ENCODE measurements at regions not wholly inside any gene's neighbourhood (a gene's known extent, or its start where the extent isn't known, plus 50 kb on each side); places are given as distances from the start of the nearest gene placed in this dataset.
"Not testable (repeated sequence)": the region's sequence is repeated elsewhere in the genome, so short reads cannot be mapped to it uniquely, and the experiment has no call there.

DNA sequence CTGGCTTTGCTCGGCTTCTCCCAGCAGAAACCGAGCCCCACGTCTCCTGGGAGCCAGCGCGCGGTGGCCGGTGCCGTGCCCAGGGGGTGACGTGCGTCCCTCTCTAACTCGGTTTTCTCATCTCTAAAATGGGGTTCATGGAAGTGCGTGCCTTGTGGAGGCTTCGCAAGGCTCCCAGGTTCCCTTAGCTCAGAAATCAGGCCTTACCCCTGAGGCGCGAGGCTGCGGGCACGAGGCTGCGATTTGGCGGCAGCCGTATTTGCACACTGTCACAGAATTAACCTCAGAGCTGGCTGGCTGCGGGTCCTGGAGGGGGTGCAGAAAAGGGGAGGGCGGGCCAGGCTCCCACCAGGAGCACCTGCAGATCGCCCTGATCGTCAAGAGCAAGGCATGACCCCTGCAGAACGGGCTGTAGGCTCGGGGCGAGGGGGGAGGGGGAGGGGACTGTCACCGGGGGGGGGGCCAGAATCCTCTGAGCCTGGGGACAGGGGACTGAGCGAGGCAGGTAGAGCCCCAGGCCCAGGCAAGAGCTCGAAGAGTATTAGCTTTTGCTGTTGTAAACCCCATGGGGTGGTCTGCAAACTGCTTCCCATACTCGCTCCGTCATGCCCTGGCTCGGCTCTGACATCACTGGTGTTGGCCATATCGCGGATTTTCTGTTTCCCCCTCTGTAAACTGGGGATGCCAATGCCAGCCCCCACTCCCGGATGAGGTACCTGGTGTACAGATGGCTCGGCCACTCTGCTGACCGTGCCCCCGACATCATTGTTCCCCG, 62.2 kb downstream of the CCNE1 start:
- DNase-seq = no peak

DNA sequence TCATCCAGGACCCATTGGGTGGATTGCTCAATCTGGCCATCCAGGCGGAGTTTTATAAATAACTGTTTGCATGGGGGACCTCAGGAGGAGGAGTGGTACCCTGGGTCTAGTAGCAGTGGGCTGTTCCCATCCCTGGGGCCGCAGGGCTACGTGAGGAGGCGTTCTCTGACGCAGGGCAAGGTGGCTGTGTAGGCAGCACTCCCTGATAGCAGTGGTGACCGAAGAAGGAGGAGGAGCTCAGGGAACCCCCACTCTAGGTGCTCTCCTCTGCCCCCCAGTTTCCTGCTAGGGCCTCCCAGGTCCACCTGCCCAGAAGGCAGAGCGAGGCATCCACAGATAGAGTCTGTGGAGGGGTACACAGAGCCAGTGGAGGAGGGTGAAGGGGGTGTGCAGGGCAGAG, 64.1 kb downstream of the CCNE1 start:
- DNase-seq = no peak

DNA sequence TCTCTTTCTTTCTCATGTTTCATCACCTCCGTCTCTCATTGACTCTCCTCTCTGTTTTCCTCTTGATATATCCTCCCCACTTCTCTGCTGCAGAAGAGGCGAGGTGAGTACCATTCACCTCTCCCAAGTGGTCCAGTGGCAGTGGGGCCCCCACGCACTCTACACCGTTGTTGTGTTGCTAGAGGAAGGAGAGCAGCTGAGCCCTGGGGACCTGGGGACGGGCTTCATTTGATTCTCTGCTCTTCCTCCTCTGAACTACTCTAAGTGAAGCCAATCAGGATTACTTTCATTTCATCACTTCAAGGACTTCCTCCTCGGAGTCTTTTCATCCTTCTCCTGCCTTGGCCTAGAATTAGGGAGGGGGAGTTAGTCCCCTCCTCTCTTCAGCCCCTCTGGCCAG, 64.6 kb downstream of the CCNE1 start:
- DNase-seq = no peak

DNA sequence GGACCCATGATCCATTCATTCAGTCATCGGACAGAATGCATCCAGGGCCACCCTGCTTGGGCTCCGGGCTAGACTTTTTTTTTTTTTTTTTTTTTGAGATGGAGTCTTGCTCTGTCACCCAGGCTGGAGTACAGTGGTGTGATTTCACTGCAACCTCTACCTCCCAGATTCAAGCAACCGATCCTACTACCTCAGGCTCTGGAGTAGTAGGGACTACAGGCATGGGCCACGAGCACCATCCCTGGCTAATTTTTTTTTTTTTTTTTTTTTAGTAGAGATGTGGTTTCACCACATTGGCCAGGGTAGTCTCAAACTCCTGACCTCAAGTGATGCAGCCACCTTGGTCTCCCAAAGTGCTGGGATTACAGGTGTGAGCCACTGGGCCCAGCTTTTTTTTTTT, 65.1 kb downstream of the CCNE1 start:
- DNase-seq = not testable (repeated sequence)

DNA sequence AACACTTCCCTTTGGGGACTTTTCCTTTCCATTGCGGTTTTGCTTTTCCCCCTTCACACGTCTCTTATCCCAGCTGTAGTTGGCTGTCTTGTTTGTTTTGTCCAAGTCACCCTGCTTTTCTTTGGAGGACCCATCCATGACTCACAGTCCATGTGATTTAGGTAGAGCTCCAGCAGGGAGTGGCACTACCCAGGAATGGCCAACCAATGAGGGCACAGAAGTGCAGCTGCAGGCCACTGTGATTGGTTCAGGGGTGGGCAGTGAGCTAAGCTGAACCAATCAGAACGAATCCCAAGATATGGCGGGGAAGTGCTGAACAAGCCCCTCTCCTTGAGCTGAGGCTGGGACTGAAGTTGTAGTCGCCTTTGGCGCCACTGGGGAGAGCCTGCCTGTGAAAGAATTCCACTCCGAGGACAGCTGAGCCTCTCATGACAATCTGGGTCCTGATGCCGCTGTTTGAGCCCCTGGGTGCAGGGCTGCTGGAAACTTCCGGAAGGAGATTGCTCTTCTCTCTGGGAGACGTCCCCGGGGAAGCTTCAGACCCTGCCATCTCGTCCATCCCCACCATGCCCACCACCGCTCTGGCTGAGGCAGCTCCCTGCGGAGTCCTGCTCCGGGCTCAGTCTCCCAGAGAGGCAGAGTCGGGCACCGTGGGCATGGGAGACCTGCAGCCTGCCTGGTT, 62.9 kb upstream of the URI1 start:
- peak in 2 of 14 donors; percentile 15 to 21 for DNase-seq

DNA sequence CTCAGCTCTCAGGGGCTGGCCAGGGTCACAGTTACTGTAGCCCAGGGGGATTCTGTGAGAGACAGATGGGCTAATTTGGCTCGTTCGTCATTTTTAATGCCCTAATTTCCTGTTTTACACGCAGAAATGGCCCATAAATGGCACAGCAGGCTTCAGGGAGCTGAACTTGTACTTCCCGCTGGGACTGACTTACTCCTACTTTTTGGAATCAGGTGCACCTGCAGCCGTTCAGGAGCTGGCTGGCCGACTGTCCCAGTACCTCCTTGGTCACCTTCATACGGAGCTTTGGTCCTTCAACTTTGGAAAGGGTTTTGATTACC, 62.4 kb upstream of the URI1 start:
- no peak for DNase-seq

DNA sequence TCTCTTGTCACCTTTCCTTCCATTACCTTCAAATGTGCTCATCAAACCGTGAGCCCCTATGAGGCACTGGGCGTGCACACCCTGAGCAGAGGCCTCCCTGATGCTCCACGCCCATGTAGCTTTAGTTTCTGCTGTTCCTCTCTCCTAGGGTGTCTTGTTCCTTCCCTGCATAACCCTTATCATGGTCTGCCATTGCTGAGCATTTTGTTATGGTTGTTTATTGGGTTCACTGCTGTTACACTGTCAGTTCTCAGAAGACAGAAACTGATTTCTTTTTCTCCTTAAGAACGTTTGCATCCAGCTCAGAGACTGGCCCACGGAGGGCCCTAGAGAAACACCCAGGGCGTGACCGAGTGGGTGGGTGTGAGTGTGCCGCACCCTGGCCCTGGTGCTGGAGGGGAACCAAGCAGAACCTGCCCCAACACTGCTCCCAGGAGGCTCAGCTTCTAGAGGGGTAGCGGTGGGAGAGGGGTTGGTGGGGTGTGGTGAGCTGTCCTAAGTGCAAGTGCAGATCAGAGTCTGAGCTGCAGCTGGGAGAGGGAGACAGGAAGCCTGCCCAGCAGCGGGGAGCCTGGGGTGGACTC, 61.4 kb upstream of the URI1 start:
- DNase-seq = no peak

DNA sequence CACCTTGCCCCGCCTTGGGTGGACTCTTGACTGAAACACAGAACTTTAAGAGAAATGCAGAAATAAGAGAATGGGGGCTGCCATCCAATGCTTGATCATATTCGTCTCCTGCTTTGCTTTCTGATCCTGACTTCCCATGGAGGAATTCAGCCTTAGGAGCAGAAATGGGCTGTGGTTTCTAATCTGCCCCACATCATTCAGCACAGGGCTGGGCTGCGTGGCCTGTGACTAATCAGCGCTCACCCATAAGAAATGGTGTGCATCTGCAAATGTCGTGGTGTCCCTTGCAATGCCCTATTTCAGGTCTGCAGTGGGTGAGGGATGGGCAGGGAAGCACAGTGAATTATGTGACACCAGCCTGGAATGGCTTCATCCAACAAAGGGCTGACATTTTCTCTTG, 60.7 kb upstream of the URI1 start:
- DNase-seq = no peak

DNA sequence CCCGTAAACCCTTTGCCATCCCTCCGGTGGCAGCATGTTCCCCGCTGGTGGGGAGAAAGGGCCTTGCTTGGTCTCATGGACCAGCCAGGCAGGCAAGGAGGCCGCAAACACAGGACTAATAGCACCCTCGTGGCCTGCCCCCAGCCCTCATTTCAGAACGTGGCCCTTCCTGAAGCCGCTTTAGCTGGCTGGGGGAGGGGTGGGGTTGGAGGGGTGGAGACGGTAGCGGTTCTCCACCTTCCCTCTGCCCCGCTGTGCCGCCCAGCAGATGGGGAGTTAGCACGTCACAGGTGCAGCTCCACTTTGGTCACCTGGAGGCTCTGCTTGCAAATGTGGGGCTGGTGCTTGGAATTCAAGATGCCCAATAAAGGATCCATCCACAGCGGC, 59.3 kb upstream of the URI1 start:
- DNase-seq = no peak

DNA sequence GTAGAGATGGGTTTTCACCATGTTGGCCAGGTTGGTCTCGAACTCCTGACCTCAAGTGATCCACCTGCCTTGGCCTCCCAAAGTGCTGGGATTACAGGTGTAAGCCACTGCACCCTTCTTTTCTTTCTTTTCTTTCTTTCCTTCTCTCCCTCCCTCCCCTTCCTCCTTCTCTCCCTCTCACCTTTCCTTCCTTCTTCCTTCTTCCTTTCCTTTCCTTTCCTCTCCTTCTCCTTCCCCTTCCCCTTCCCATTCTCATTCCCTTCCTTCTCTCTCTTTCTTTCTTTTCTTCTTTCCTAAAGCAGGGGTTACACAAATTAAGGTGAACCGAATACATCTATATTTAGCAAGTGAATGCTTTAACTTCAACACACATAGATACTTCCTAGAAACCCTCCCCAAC, 58.0 kb upstream of the URI1 start:
- DNase-seq = no peak

DNA sequence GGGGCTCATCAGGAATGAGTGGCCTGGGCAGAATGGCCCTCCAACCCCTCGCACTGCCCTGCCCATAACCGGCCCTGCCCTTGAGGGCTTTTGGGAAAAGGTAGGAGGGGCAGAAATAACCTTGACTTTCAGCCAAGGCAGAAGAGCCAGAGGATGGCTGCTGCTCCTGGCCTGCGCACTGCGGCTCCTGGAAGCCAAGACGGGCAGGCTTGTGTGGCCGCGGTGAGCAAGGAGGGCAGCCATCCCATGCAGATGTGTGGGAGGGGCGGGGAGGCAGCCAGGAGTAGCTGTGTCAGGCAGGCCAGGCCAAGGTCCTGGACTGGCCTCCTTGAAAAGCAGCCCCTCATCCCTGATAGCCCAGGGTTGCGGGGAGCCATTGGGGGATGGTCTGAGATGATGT, 57.6 kb upstream of the URI1 start:
- DNase-seq = no peak

DNA sequence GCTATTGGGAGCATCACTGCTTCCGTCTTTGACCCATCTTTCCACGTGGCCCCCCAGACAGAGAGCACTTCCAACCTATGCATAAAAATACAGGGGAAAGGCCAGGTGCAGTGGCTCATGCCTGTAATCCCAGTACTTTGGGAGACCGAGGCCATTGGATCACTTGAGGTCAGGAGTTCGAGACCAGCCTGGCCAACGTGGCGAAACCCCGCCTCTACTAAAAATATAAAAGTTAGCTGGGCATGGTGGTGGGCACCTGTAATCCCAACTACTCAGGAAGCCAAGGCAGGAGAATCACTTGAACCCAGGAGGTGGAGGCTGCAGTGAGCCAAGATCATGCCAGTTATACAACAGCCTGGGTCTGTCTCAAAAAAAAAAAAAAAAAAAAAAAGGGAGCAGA, 55.9 kb upstream of the URI1 start:
- not testable (repeated sequence) for DNase-seq

DNA sequence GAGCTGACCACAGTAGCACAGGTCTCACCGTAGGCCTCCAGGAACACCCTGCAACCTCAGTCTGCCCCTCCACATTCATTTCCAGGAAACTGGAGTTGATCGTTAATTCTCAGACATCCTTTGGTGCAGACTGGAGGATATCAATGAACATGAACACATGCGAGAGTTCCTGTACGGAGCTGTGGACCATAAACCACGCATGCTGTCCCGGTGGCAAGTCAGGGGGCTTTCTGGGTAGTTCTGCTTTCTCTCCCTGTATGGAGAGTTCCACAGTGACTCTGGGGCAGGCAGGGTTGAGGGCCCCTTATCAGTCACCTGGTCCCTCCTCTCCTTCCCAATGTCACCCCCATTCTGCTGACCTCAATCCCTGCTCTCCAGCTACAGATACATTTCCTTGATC, 55.5 kb upstream of the URI1 start:
- no peak for DNase-seq

DNA sequence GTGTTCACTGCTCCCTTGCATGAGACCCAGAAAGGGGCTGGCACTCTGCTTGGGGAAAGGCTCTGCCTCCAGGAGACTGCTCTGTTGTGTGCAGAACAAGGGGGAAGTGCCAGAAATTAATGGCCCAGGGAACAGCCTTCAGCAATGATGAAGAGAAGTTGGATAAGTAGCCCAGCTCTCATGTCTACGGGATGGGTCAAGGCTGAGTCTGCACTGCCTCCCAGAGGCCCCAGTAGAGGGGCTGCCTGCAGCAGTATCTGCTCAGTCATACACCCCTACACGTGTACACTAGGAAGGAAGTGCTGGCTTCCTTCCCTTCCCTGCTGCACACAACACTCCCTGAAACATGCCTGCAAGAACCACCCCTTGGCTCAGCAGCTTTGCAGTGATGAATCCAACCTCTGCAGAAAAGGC, 54.6 kb upstream of the URI1 start:
- DNase-seq = no peak

DNA sequence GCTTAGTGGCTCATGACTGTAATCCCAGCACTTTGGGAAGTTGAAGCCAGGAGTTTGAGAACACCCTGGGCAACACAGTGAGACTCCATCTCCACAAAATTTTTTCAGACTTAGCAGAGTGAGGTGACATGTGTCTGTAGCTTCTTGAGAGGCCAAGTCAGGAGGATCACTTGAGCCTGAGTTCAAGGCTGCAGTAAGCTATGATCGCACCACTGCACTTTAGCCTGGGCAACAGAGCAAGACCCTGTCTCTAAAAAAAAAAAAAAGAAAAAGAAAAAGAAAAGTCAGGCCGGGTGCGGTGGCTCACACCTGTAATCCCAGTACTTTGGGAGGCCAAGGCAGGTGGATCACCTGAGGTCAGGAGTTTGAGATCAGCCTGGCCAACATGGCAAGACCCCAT, 54.0 kb upstream of the URI1 start:
- not testable (repeated sequence) for DNase-seq

DNA sequence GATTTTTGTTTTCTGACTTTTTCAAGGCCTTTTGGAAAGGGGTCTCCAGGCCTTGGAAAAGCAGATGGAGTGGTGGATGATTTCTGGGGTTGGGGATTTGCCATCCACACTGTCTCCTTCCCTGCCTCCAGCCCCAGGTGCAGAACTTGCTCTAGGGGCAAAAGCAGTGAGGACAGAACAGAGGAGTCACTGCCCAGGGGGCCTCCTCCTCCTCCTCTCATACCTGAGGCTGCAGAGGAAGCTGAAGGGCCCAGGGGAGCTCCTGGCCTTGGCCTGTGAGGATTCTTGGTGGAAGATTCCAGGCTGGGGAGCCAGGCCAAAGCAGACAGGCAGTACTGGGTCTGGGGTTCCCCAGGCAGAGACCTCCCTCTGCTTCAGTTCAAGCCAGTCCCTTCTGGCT, 52.3 kb upstream of the URI1 start:
- no peak for DNase-seq

DNA sequence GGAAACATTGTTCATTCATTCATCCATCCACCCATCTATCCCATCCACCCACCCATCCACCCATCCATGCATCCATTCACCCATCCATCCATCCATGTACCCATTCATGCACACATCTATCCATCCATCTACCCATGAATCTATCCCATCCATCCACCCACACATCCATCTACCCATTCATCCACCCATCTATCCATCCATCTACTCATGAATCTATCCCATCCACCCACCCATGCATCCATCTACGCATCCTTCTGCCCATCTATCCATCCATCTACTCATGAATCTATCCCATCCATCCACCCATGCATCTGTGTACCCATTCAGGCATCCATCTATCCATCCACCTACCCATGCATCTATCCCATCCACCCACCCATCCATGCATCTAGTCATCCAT, 51.6 kb upstream of the URI1 start:
- DNase-seq = no peak

All from C1 segment of cervical spinal cord (tissue), 14 donors.